ENCODE measurements at regions not wholly inside any gene's neighbourhood (a gene's known extent, or its start where the extent isn't known, plus 50 kb on each side); places are given as distances from the start of the nearest gene placed in this dataset.
"Not testable (repeated sequence)": the region's sequence is repeated elsewhere in the genome, so short reads cannot be mapped to it uniquely, and the experiment has no call there.

GRCh38 chr1:191074881-191075280 is 597.2 kb upstream of the BRINP3 start:
- in situ Hi-C loops (cut with HindIII; ENCODE audit: low pct_unique_long_range_greater_than_20kb, low sequenced_read_pairs), result no loop called here
- TF ChIP-seq JUND (IDR thresholded peaks at IDR 0.05; ENCODE audit: low read depth), result no peak
- no peak for DNase-seq (ENCODE audit: low read depth in 1 of 2, low spot score in 1 of 2)

- DNase-seq (ENCODE audit: low read depth in 1 of 2, low spot score in 1 of 2); in situ Hi-C loops (cut with HindIII; ENCODE audit: low pct_unique_long_range_greater_than_20kb, low sequenced_read_pairs): not testable (repeated sequence)
Measured at GRCh38 chr1:191083090-191083489, 605.4 kb upstream of the BRINP3 start.

GRCh38 chr1:191085121-191085520 is 607.5 kb upstream of the BRINP3 start:
- in situ Hi-C loops (cut with HindIII; ENCODE audit: low pct_unique_long_range_greater_than_20kb, low sequenced_read_pairs), result no loop called here
- no peak for DNase-seq (ENCODE audit: low read depth in 1 of 2, low spot score in 1 of 2)
- TF ChIP-seq JUND (IDR thresholded peaks at IDR 0.05; ENCODE audit: low read depth), result no peak

- no peak for TF ChIP-seq JUND (IDR thresholded peaks at IDR 0.05; ENCODE audit: low read depth)
- in situ Hi-C loops (cut with HindIII; ENCODE audit: low pct_unique_long_range_greater_than_20kb, low sequenced_read_pairs), result no loop called here
- DNase-seq (ENCODE audit: low read depth in 1 of 2, low spot score in 1 of 2), result no peak
Measured at GRCh38 chr1:191086910-191087309, 609.2 kb upstream of the BRINP3 start.

- in situ Hi-C loops (cut with HindIII; ENCODE audit: low pct_unique_long_range_greater_than_20kb, low sequenced_read_pairs), result no loop called here
- DNase-seq (ENCODE audit: low read depth in 1 of 2, low spot score in 1 of 2), result no peak
- no peak for TF ChIP-seq JUND (IDR thresholded peaks at IDR 0.05; ENCODE audit: low read depth)
Measured at GRCh38 chr1:191096405-191096804, 618.7 kb upstream of the BRINP3 start.

GRCh38 chr1:191099696-191100095 is 622.0 kb upstream of the BRINP3 start:
- no peak for DNase-seq (ENCODE audit: low read depth in 1 of 2, low spot score in 1 of 2)
- in situ Hi-C loops (cut with HindIII; ENCODE audit: low pct_unique_long_range_greater_than_20kb, low sequenced_read_pairs), result no loop called here
- no peak for TF ChIP-seq JUND (IDR thresholded peaks at IDR 0.05; ENCODE audit: low read depth)

- in situ Hi-C loops (cut with HindIII; ENCODE audit: low pct_unique_long_range_greater_than_20kb, low sequenced_read_pairs), result no loop called here
- DNase-seq (ENCODE audit: low read depth in 1 of 2, low spot score in 1 of 2), result no peak
- TF ChIP-seq JUND (IDR thresholded peaks at IDR 0.05; ENCODE audit: low read depth), result no peak
Measured at GRCh38 chr1:191101960-191102359, 624.3 kb upstream of the BRINP3 start.

- in situ Hi-C loops (cut with HindIII; ENCODE audit: low pct_unique_long_range_greater_than_20kb, low sequenced_read_pairs), result no loop called here
- DNase-seq (ENCODE audit: low read depth in 1 of 2, low spot score in 1 of 2), result no peak
- TF ChIP-seq JUND (IDR thresholded peaks at IDR 0.05; ENCODE audit: low read depth), result no peak
Measured at GRCh38 chr1:191125950-191126349, 648.3 kb upstream of the BRINP3 start.

GRCh38 chr1:191134796-191135195 is 657.1 kb upstream of the BRINP3 start:
- no peak for DNase-seq (ENCODE audit: low read depth in 1 of 2, low spot score in 1 of 2)
- TF ChIP-seq JUND (IDR thresholded peaks at IDR 0.05; ENCODE audit: low read depth), result no peak
- in situ Hi-C loops (cut with HindIII; ENCODE audit: low pct_unique_long_range_greater_than_20kb, low sequenced_read_pairs), result no loop called here

- no peak for DNase-seq (ENCODE audit: low read depth in 1 of 2, low spot score in 1 of 2)
- in situ Hi-C loops (cut with HindIII; ENCODE audit: low pct_unique_long_range_greater_than_20kb, low sequenced_read_pairs), result no loop called here
- no peak for TF ChIP-seq JUND (IDR thresholded peaks at IDR 0.05; ENCODE audit: low read depth)
Measured at GRCh38 chr1:191140038-191140437, 662.4 kb upstream of the BRINP3 start.

GRCh38 chr1:191142748-191143147 is 665.1 kb upstream of the BRINP3 start:
- no peak for TF ChIP-seq JUND (IDR thresholded peaks at IDR 0.05; ENCODE audit: low read depth)
- no peak for DNase-seq (ENCODE audit: low read depth in 1 of 2, low spot score in 1 of 2)
- in situ Hi-C loops (cut with HindIII; ENCODE audit: low pct_unique_long_range_greater_than_20kb, low sequenced_read_pairs), result no loop called here

- in situ Hi-C loops (cut with HindIII; ENCODE audit: low pct_unique_long_range_greater_than_20kb, low sequenced_read_pairs), result no loop called here
- no peak for DNase-seq (ENCODE audit: low read depth in 1 of 2, low spot score in 1 of 2)
- TF ChIP-seq JUND (IDR thresholded peaks at IDR 0.05; ENCODE audit: low read depth), result no peak
Measured at GRCh38 chr1:191145834-191146233, 668.2 kb upstream of the BRINP3 start.

GRCh38 chr1:191151321-191151807 is 673.7 kb upstream of the BRINP3 start:
- TF ChIP-seq JUND (IDR thresholded peaks at IDR 0.05; ENCODE audit: low read depth), result no peak
- no peak for DNase-seq (ENCODE audit: low read depth in 1 of 2, low spot score in 1 of 2)
- in situ Hi-C loops (cut with HindIII; ENCODE audit: low pct_unique_long_range_greater_than_20kb, low sequenced_read_pairs), result no loop called here

GRCh38 chr1:191152776-191153175 is 675.1 kb upstream of the BRINP3 start:
- TF ChIP-seq JUND (IDR thresholded peaks at IDR 0.05; ENCODE audit: low read depth), result no peak
- DNase-seq (ENCODE audit: low read depth in 1 of 2, low spot score in 1 of 2), result no peak
- in situ Hi-C loops (cut with HindIII; ENCODE audit: low pct_unique_long_range_greater_than_20kb, low sequenced_read_pairs), result no loop called here
